ENCODE measurements at regions not wholly inside any gene's neighbourhood (a gene's known extent, or its start where the extent isn't known, plus 50 kb on each side); places are given as distances from the start of the nearest gene placed in this dataset.

DNA sequence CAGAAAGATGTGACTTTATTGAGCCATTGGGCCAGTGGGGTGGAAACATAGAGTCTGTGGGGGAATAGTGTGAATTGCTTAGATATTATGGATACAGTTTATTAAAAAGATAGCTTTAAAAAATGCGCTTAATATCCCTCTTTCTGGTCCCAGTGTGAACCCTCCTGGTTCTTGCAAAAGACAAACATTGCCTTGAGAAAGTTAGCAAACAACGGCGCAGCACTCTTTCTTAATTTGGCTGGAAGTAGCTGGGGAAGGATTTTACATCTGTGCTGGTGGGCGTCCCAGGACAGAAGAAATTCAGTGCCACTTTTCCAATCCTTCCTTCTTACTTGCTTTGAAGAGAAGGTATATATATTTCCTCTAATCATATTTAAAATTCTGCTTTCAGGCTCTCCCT lies 191.4 kb upstream of the ZFP64 start:
- peak overlapping the region; percentile 2; the same call in 1 of the 2 replicates for H3K27ac ChIP-seq
- TF ChIP-seq, protein P1, sequence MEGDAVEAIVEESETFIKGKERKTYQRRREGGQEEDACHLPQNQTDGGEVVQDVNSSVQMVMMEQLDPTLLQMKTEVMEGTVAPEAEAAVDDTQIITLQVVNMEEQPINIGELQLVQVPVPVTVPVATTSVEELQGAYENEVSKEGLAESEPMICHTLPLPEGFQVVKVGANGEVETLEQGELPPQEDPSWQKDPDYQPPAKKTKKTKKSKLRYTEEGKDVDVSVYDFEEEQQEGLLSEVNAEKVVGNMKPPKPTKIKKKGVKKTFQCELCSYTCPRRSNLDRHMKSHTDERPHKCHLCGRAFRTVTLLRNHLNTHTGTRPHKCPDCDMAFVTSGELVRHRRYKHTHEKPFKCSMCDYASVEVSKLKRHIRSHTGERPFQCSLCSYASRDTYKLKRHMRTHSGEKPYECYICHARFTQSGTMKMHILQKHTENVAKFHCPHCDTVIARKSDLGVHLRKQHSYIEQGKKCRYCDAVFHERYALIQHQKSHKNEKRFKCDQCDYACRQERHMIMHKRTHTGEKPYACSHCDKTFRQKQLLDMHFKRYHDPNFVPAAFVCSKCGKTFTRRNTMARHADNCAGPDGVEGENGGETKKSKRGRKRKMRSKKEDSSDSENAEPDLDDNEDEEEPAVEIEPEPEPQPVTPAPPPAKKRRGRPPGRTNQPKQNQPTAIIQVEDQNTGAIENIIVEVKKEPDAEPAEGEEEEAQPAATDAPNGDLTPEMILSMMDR (conservative IDR thresholded peaks at IDR 0.05), result no peak

DNA sequence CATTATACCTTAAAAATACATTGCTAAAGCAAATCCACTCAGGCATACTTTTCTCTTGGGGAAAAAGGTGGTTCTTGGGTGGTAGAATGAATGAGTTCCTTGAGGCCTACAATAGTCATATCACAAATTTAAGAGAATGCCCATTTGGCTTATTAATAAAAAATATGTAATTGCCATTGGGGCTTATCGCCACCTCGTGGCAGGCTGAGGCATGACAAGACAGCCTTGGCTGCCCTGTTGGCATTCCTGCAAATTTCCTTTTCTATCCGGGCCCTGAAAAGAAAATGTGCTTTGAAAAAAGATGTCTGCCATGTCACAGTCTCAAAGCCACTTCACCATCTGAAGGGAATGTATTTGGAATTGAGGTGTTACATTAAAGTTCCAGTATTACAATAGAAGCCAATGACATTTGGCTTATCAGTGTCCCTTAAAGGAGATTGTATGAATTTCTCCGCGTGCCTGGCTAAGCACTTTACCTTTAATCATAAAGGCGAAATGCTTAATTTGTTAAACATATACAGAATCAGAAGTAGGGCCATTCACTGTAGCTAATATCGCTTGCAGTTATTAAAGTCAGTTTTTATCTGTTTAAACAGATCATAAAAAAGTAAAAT lies 188.3 kb upstream of the ZFP64 start:
- H3K27ac ChIP-seq, result no peak overlapping the region
- TF ChIP-seq, protein P1 (conservative IDR thresholded peaks at IDR 0.05), result peak; percentile 99

DNA sequence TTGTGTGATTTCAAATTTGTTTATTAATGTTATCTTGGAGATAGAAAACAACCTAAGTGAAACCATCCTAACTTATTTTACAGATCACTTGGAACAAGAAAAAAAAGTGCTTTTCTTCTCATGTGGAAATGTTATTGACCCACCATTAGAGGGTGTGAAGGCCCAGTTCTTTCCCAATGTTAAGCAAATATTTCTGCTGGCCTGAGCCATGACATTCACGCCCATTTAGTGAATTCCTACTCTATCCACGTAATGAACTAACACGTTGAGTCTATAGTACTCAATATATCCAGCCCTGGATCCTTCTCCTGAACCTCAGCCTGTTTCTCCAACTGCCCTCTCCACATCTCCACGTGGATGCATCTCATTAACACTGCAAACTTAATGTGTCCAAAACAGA lies 180.6 kb upstream of the ZFP64 start:
- TF ChIP-seq, protein P1 (conservative IDR thresholded peaks at IDR 0.05), result no peak

DNA sequence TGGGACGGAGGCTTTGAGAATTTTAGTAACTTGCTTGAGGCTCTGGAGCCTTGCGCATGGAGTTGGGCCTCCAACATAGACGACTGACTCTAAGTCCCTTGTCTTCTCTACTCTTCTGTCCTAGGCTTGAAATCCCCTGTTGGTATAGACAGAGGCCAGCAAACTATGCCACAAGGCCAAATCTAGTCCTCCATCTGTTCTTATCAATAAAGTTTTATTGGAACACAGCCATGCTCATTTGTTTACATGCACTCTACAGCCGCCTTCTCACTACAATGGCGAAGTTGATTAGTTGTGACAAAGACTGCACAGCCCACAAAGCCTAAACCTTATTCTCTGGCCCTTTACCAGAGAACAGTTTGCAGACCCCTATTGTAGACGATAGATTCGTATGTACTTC lies 174.1 kb upstream of the ZFP64 start:
- no peak overlapping the region for H3K27ac ChIP-seq
- TF ChIP-seq, protein P1 (conservative IDR thresholded peaks at IDR 0.05), result no peak

More for the DNA sequence above, 180.6 kb upstream of the ZFP64 start:
- H3K27ac ChIP-seq, result no peak overlapping the region

DNA sequence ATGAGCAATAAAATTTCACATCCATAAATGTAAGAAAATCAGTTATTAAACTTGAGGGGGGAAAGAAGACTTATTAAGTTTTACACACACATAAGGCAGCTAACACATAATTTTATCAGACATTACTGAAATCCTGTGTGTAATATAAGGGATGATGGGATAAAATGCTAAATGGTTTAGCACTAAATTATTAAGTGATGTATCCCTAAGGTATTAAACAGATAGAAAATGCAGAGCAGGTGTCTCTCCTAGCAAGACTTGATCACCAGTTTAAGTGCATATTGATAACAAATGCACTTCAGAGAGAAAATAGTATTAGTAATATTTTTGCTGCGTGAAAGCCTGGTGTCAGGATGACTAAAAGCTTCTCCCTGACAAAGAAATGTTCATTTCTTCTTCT lies 172.8 kb upstream of the ZFP64 start:
- TF ChIP-seq, protein P1 (conservative IDR thresholded peaks at IDR 0.05), result no peak

DNA sequence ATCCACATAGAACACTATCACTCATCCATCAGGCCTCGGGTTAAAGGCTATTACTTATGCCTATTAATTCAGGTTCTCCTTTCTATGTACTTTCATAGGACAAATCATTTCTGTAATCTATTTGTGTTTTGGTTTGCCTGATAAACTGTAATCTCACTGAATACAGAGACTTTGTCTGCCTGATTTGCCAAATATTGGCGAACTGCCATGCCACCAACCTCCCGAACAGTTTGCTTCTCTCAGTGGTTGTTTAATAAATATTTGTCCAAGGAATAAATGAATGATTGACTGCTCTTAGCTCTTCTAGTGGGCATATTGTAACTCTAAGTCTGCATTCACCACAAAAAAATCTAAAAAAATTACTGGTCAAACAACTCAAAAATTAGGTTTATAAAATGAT lies 170.1 kb upstream of the ZFP64 start:
- no peak overlapping the region; the same call in 1 of the 2 replicates for H3K27ac ChIP-seq
- TF ChIP-seq, protein P1 (conservative IDR thresholded peaks at IDR 0.05), result no peak

More for the DNA sequence above, 172.8 kb upstream of the ZFP64 start:
- H3K27ac ChIP-seq, result no peak overlapping the region

DNA sequence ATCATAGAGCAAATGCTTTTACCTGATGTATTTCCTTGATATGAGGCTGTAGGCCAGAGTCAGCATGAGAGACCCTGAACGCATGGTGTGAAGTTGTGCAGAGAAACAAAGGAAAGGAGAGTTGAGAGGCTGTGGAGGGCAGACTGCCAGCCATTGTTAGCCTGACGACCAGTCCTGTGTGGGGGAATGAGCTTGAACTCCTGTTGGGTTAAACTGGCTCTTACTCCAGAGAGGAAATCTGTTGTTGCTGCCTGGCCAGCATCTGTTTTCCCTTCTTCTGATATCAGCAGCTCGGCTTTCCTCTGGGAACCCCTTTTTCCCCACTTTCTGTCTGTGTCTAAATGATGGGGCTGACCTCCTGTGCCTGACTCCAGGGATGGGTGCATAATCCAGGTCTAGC lies 158.2 kb upstream of the ZFP64 start:
- TF ChIP-seq, protein P1 (conservative IDR thresholded peaks at IDR 0.05), result no peak
- no peak overlapping the region for H3K27ac ChIP-seq

Data from VCaP (cell line).